ENCODE measurements at regions not wholly inside any gene's neighbourhood (a gene's known extent, or its start where the extent isn't known, plus 50 kb on each side); places are given as distances from the start of the nearest gene placed in this dataset.

DNA sequence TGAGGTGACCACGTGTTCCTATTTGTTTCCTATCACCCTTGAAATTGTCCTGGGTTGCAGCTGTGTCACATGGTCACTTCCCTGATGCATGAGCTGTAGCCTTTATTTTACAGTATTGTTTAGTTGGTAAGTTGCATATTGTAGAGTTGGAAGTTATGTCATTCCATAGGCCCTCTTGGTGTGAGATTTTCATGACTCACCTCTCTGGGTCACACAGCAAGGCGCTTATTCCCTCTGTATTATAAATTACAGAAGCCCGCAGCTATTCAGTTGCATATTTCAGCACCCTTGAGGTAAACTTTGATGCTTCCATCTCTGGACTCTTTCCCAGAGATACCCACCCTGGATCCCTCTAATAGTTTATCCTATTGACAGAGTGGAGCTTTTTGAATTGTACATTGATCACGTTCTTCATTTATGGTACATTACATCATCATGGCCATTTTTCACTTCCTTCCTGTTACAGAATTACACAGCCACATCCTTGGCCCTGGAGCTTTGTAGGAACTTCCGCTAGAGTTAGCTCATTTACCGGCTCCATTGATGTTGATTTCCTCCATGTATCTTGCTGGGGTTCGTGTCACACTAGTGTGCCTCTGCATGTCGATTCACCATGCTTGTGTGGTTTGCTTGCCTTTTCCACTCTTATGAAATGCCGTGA is 543.1 kb upstream of the RGMA start:
- DNase-seq (ENCODE audit: low read depth, low spot score) = no peak
- TF ChIP-seq EZH2 (IDR thresholded peaks at IDR 0.05) (no peak), POLR2AphosphoS5 (IDR thresholded peaks at IDR 0.05; ENCODE audit: borderline replicate concordance, low read depth, low read length) (no peak), FOXP2 (optimal IDR thresholded peaks at IDR 0.05; ENCODE audit: control extremely low read depth, extremely low read length, insufficient read depth) (no peak)
- Histone ChIP-seq H3K9me3 (ENCODE audit: low read depth, low read length) (no peaks in the 10 kb centered on the region), H3K36me3 (ENCODE audit: insufficient read depth, low read length) (no peaks in the 10 kb centered on the region), H3K9ac (ENCODE audit: insufficient read length) (no peak overlapping the region), H3K4me3 (no peak overlapping the region), H3K27ac (no peak overlapping the region)

DNA sequence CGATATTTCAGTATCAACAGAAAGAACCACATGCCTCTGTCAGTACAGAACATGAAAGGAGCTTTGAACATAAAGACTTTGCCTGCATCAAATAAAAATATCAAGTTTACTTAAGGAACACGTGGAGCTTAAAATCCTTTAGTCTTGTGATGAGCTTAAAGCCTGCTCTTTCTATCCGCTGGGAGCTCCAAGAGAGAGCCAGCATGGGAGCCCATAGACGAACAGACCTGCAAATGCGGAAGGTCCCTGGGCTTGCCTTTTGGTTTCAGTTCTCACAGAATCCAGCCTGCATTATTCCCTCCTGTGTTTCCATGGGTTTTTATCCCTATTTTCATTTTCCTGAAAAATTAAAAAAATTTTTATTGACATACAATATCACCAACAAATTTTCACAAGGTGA is 530.6 kb upstream of the RGMA start:
- H3K27ac ChIP-seq = no peak overlapping the region
- H3K9me3 ChIP-seq (ENCODE audit: low read depth, low read length) = no peaks in the 10 kb centered on the region
- TF ChIP-seq EZH2 (IDR thresholded peaks at IDR 0.05) (no peak), FOXP2 (optimal IDR thresholded peaks at IDR 0.05; ENCODE audit: control extremely low read depth, extremely low read length, insufficient read depth) (no peak), POLR2AphosphoS5 (IDR thresholded peaks at IDR 0.05; ENCODE audit: borderline replicate concordance, low read depth, low read length) (no peak)
- H3K9ac ChIP-seq (ENCODE audit: insufficient read length) = no peak overlapping the region
- DNase-seq (ENCODE audit: low read depth, low spot score) = no peak
- no peaks in the 10 kb centered on the region for H3K36me3 ChIP-seq (ENCODE audit: insufficient read depth, low read length)
- no peak overlapping the region for H3K4me3 ChIP-seq

DNA sequence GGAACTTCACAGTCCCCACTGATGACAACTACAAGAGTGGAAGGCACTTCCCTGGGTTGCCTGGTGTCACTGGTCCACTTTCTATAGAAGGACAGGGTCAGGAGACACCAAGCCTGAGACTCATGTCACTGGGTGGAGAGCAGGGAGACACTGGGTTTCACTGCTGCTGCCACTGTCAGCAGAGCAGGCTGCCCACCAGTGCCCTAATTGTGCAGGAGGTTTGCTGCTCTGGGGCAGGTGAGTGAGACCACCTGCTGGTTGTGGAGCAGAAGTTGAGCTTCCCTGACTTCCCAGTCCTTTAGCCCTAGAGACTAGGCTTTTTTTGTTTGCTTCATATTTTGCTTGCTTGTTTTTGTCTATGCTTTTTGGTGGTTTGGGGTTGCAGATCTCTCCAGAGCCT is 528.4 kb upstream of the RGMA start:
- DNase-seq (ENCODE audit: low read depth, low spot score) = no peak
- no peak for TF ChIP-seq EZH2 (IDR thresholded peaks at IDR 0.05)
- TF ChIP-seq FOXP2 (optimal IDR thresholded peaks at IDR 0.05; ENCODE audit: control extremely low read depth, extremely low read length, insufficient read depth) = no peak
- no peak for TF ChIP-seq POLR2AphosphoS5 (IDR thresholded peaks at IDR 0.05; ENCODE audit: borderline replicate concordance, low read depth, low read length)
- H3K9me3 ChIP-seq (ENCODE audit: low read depth, low read length) = no peaks in the 10 kb centered on the region
- H3K9ac ChIP-seq (ENCODE audit: insufficient read length) = no peak overlapping the region
- no peak overlapping the region for H3K27ac ChIP-seq
- H3K4me3 ChIP-seq = no peak overlapping the region
- H3K36me3 ChIP-seq (ENCODE audit: insufficient read depth, low read length) = no peaks in the 10 kb centered on the region

DNA sequence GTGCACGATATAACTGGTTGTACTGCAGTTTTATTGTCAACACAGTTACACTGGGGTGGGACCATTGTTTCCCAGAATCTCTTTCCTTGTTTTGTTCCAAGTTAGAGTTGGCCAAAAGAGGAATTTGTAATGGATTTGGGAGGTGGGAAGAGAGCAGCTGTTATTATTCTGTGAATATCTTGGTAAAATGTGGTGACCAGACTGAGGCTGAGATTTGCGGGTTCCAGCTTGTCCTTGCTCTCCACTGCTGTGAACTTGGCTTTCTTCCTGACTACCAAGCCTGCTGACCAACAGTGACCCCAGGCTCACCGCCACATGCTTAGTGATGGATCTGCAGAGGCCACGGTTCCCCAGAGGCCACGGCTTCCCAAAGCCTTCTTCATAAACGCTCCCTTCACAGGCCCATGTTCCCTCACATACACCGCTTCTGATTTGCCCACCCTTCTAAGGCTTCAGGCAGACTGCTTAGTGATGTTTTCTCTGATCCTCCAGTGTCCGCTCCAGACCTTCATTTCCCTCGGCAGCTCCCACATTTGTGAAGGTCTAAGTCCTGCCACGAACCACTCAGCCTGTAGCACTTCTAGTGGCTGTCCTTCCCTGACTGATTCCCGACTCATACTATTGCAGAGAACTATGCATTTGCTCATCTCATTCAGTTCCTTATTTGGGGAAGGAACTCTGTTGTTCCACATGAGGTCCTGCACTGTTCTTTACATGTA is 525.5 kb upstream of the RGMA start:
- TF ChIP-seq FOXP2 (optimal IDR thresholded peaks at IDR 0.05; ENCODE audit: control extremely low read depth, extremely low read length, insufficient read depth) = no peak
- no peak for TF ChIP-seq POLR2AphosphoS5 (IDR thresholded peaks at IDR 0.05; ENCODE audit: borderline replicate concordance, low read depth, low read length)
- TF ChIP-seq EZH2 (IDR thresholded peaks at IDR 0.05) = no peak
- Histone ChIP-seq H3K9ac (ENCODE audit: insufficient read length) (no peak overlapping the region), H3K9me3 (ENCODE audit: low read depth, low read length) (no peaks in the 10 kb centered on the region), H3K36me3 (ENCODE audit: insufficient read depth, low read length) (no peaks in the 10 kb centered on the region), H3K4me3 (no peak overlapping the region), H3K27ac (no peak overlapping the region)
- no peak for DNase-seq (ENCODE audit: low read depth, low spot score)

DNA sequence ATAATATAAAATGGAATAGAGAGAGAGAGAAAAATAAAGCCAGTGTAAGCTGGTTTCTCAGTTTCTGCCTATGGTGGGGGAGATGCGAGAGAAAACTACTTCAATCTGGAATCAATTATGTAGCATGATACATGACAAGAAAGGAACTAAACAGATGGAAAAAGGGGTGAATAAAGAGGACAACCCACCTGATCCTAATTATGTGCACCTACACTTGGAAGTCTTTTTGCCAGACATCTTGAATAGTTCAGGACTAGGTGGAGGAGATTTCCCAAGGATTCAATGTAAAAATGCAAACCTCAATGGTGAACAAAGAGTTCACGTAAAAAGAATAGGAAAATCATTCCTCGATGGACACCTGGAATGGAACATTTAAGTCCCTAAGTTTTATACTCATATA is 524.4 kb upstream of the RGMA start:
- H3K9me3 ChIP-seq (ENCODE audit: low read depth, low read length) = no peaks in the 10 kb centered on the region
- H3K9ac ChIP-seq (ENCODE audit: insufficient read length) = no peak overlapping the region
- H3K36me3 ChIP-seq (ENCODE audit: insufficient read depth, low read length) = no peaks in the 10 kb centered on the region
- TF ChIP-seq FOXP2 (optimal IDR thresholded peaks at IDR 0.05; ENCODE audit: control extremely low read depth, extremely low read length, insufficient read depth) = no peak
- TF ChIP-seq EZH2 (IDR thresholded peaks at IDR 0.05) = no peak
- no peak for TF ChIP-seq POLR2AphosphoS5 (IDR thresholded peaks at IDR 0.05; ENCODE audit: borderline replicate concordance, low read depth, low read length)
- no peak overlapping the region for H3K4me3 ChIP-seq
- H3K27ac ChIP-seq = no peak overlapping the region
- no peak for DNase-seq (ENCODE audit: low read depth, low spot score)

DNA sequence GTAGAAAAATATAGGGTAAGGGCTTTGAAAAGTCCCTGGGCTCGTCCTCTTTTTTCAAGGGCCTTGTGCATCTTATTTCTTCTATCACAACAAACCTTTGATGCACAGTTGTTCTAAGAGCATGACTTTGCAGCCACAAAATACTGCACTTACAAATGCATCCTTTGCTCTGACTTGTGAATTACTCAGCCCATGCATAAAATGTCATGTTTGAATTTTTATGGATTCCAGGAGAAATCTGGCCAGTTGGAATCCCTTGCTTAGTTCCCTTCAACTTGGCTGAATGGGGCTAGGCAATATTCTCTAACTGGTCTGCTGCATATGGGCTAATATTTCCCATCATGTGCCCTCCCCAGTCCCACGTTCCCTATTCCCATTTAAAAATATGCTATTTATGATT is 523.9 kb upstream of the RGMA start:
- Histone ChIP-seq H3K4me3 (no peak overlapping the region), H3K9me3 (ENCODE audit: low read depth, low read length) (no peaks in the 10 kb centered on the region), H3K27ac (no peak overlapping the region), H3K9ac (ENCODE audit: insufficient read length) (no peak overlapping the region), H3K36me3 (ENCODE audit: insufficient read depth, low read length) (no peaks in the 10 kb centered on the region)
- no peak for TF ChIP-seq EZH2 (IDR thresholded peaks at IDR 0.05)
- no peak for TF ChIP-seq POLR2AphosphoS5 (IDR thresholded peaks at IDR 0.05; ENCODE audit: borderline replicate concordance, low read depth, low read length)
- TF ChIP-seq FOXP2 (optimal IDR thresholded peaks at IDR 0.05; ENCODE audit: control extremely low read depth, extremely low read length, insufficient read depth) = no peak
- no peak for DNase-seq (ENCODE audit: low read depth, low spot score)

DNA sequence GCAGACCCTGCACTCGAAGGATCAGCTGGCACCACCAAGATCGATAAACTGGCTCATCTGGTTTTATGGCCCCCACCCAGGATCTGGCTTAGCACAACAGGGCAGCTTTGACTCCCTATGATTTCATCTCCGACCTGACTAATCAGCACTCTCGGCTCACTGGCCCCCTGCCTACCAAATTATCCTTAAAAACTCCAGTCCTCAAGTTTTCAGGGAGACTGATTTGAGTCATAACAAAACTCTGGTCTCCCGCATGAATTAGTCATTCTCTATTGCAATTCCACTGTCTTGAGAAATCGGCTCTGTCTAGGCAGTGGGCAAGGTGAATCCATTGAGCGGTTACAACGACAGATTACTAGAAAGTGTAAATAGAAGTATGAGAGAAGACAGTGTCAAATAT is 521.9 kb upstream of the RGMA start:
- DNase-seq (ENCODE audit: low read depth, low spot score) = no peak
- Histone ChIP-seq H3K9ac (ENCODE audit: insufficient read length) (no peak overlapping the region), H3K9me3 (ENCODE audit: low read depth, low read length) (no peaks in the 10 kb centered on the region), H3K27ac (no peak overlapping the region), H3K4me3 (no peak overlapping the region), H3K36me3 (ENCODE audit: insufficient read depth, low read length) (no peaks in the 10 kb centered on the region)
- TF ChIP-seq FOXP2 (optimal IDR thresholded peaks at IDR 0.05; ENCODE audit: control extremely low read depth, extremely low read length, insufficient read depth) (no peak), EZH2 (IDR thresholded peaks at IDR 0.05) (no peak), POLR2AphosphoS5 (IDR thresholded peaks at IDR 0.05; ENCODE audit: borderline replicate concordance, low read depth, low read length) (no peak)

DNA sequence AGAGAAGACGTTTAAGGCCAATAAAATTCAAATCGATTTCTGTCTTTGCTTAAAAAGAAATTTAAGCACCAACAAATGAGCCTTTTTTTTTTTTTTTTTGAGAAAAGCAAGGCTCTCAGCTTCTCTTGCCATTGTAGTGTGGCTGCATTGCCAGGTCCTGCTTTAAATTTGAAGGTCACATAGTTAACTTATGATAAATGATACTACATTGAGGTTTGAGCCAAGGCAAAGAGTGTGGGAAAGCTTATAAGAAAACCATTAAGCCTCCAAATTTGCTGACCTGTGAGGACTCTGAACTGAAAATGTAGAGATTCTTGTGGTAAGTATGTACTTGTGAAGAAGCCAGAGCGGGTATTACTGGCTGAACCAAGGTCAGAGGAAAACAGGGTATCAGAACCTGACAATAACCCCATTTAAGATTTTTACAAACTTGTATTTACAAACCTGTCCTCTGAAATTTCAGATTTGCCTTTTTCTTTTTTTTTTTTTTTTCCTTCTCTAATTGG is 519.7 kb upstream of the RGMA start:
- TF ChIP-seq FOXP2 (optimal IDR thresholded peaks at IDR 0.05; ENCODE audit: control extremely low read depth, extremely low read length, insufficient read depth) (no peak), EZH2 (IDR thresholded peaks at IDR 0.05) (no peak), POLR2AphosphoS5 (IDR thresholded peaks at IDR 0.05; ENCODE audit: borderline replicate concordance, low read depth, low read length) (no peak)
- DNase-seq (ENCODE audit: low read depth, low spot score) = no peak
- no peaks in the 10 kb centered on the region for H3K36me3 ChIP-seq (ENCODE audit: insufficient read depth, low read length)
- no peak overlapping the region for H3K27ac ChIP-seq
- no peaks in the 10 kb centered on the region for H3K9me3 ChIP-seq (ENCODE audit: low read depth, low read length)
- no peak overlapping the region for H3K9ac ChIP-seq (ENCODE audit: insufficient read length)
- no peak overlapping the region for H3K4me3 ChIP-seq

Measured in SK-N-MC (cell line).